Fibroblast of lung (primary cell): ENCODE measurements at regions not wholly inside any gene's neighbourhood (a gene's known extent, or its start where the extent isn't known, plus 50 kb on each side); places are given as distances from the start of the nearest gene placed in this dataset.

Experiments used
- CTCF ChIP-seq, 2 donors: IDR thresholded peaks in 1 of 2; conservative IDR thresholded peaks in 1 of 2; 1 replicate in 1 of 2; 2 replicates in 1 of 2; pipeline ENCODE4 v1.5.1; 2011 to 2012; ENCODE audit warnings: low read length in 2 of 2, control low read depth in 1 of 2, inconsistent platforms in 1 of 2, low read depth in 1 of 2, mild to moderate bottlenecking in 1 of 2
- EZH2 ChIP-seq: IDR thresholded peaks from 2 replicates; pipeline ENCODE4 v1.5.1; 2012; ENCODE audit warnings: low read length, control low read depth, mild to moderate bottlenecking; ENCODE audit errors: missing control alignments

DNA sequence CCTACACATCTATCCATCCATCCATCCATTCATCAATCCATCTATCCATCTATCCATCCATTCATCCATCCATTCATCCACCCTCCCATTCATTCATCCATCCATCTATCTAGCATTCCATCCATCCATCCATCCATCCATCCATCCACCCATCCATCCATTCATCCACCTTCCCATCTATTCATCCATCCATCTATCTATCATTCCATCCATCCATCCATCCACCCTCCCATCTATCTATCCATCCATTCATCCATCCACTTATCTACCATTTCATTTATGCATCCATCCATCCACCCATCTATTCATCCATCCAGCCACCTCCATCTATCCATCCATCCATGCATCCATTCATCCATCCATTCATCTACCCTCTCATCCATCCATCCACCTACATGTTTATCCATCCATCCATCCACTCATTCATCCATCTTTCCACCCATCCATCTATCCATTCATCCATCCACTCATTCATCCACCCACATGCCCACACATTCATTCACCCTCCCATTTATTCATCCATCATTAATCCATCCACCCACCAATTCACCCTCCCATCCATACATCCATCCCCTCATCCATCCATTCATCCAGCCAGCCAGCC, 258.5 kb downstream of the CRLF2 start:
- no peak for TF ChIP-seq CTCF (conservative IDR thresholded peaks at IDR 0.05 in 1 of 2, IDR thresholded peaks at IDR 0.05 in 1 of 2; ENCODE audit: low read depth in 1 of 2, low read length in 2 of 2)
- TF ChIP-seq EZH2: no peak
